GM21360 (cell line): ENCODE measurements at regions not wholly inside any gene's neighbourhood (a gene's known extent, or its start where the extent isn't known, plus 50 kb on each side); places are given as distances from the start of the nearest gene placed in this dataset.
A peak's percentile ranks its signal among the peaks of the same experiment; 100 is the strongest.

Experiments used
- ATAC-seq: cut with Tn5 transposase; IDR thresholded peaks from one replicate; pipeline ENCODE4 v1.9.1; 2021; ENCODE audit warnings: mild to moderate bottlenecking, moderate library complexity; ENCODE audit not compliant: unreplicated experiment

DNA sequence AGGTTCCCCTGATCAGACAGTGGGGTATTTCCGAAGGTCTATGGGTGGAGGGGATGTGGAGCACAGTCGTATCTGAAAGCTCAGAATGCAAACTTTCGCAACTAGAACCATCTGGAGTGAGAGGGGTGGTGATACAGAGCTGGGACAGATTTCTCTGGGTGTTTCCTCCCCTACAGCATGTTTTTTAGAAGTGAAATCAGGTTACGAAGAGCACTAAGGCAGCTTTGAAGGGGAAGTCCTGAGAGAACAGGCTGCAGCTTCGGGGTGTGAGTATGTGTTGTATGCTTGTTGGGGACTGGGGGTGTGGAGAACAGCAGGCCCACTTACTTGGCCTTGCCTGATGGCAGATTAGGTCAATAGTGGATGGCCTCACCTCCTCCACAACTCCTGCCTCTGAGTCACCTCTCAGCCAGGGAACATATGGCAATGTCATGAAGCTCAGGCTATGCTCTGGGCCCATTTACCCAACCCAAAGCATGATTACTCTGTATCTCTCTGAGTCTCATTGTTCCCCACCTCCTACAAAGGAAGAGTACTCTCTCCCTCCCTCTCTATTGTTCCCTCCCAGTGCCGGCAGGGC, 107.2 kb upstream of the RASGRP1 start:
- ATAC-seq = peak; percentile 60

DNA sequence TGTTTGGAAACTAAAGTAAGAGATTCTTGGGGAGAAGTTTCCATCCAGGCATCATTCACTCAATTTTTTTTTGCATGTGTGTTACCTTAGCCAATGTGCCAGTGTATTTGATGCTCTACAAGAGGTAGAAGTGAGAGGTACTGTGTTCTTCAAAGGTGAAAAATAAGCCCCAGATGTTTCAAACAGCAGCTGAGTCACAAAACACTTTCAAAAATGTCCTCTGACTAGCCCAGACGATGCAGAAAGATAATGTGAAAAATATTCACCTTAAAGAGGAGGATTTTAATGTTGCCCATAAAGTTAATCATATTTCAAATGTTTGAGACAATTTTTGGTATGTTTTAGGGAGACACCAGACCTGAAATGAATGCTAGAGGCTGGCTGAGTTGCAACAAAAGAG, 107.7 kb upstream of the RASGRP1 start:
- no peak for ATAC-seq

DNA sequence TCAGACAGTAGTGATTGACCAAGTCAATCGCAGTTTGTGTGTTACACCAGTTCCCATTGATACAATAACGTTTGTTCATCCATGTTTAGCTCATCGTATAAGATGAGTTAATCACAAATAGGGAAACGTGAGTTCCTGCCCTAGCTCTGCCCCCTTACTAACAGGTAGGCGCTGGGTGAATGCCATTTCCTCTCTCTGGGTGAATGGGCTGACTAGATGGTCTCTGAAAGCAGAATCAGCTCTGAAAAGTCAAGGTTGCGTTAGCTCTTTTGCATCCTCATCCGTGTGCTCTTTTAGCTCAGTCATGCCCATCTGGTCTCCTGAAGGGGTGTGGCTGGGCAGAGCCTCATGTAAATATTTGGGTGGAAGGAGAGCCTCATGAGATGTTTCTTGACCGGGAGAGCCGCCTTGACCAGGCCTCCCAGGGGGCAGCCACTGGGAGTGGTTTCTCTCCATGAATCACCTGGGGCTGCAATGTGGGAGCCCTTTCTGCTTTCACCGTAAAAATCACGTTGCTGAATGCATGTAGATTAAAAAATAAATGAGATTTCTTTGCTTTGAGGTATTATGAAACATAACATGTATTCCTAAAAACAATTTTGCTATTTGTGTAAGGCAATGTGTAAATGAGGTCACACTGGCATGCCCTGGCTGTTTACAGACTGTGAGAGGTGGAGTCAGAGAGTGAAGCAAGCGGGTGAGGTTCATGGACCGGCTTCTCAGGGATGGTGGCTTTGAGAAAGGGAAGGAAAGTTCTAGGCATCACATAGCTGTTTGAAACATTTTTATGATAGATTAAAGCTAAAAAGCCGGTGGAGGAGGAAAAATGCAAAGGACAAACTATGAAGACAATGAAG, 108.4 kb upstream of the RASGRP1 start:
- ATAC-seq = no peak

DNA sequence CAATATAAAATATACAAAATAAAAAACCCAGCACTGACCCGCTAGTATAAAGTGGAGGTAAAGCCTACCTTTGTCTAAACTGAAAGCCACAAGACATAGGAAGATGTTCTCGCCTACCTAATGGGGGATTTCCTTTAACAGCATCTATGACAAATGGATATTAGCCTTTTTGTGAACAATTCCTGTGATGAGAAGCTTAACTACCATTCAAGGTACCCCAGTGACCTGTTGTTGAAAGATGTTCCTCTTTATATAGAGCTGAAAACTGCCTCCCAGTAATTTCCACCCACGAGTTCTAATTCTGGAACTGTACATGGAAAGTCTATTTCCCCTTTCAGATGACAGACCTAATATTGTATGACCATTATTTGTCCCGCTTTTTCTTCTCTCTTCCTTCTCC, 109.8 kb upstream of the RASGRP1 start:
- no peak for ATAC-seq

DNA sequence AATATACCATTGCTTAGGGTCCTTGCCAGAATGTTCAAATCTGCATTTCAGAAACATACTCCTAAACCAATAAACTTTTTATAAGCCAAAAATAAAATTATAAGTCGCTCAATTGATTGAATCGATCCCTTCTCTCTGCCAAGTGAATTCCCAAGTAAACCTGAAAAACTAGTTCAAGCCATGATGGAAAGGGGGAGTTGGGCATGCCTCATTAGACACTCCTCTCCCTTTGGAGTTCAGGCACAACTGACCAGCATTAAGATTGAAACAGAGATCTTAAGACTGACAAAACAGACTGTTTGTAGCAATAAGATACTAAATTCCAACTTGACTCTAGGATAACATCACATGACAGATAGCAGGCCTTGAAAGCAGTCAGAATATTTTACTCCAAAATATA, 113.7 kb upstream of the RASGRP1 start:
- no peak for ATAC-seq

DNA sequence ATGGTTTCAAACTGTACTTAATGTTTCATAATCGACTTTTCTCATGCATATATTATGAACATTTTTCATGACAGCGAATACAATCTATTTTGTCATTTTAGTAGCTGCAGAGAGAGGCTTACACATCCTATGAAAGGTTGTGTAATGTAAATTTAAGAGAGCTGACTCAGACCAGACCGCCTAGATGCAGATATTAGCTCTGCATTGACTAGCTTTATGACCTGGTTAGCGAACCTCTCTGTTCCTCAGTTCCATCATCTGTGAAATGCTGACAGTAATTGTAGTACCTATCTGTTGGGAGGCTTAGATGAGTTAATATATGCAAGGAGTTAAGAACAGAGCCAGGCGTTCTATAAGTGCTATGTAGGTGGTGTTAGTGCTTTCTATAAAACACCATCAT, 116.2 kb upstream of the RASGRP1 start:
- ATAC-seq = no peak

DNA sequence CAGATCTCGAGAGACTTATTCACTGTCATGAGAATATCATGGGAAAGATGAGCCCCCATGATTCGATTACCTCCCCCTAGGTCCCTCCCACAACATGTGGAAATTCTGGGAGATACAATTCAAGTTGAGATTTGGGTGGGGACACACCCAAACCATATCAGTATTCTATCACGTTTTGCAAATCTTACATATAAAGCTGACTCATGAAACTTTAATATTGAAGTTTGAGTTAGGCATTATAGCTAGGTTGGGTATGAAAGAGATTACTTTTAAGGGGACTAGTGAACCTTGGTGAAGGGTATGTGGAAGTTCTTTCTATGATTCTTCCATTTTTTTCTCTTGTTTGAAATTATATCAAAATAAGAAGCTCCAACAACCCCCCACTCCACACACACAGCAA, 117.7 kb upstream of the RASGRP1 start:
- no peak for ATAC-seq

DNA sequence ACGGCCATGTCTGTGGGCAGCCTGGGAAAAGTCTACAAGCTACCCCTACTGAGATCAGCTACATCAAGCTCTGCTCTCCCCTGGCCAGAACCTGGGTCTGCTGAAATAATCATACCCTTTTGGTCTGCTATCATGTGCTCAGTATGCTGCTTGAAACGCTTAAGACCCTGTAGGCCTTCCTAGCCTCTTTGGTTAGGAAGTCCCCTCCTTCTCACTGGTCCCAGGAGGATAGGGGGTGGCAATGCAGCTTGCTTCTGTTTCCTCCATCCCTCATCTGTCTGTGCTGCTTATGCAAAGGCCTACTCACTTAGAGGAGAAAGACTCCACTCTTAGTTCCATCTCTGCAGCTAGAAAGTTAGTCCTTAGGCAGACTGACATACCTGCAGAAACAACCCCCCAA, 118.2 kb upstream of the RASGRP1 start:
- no peak for ATAC-seq

DNA sequence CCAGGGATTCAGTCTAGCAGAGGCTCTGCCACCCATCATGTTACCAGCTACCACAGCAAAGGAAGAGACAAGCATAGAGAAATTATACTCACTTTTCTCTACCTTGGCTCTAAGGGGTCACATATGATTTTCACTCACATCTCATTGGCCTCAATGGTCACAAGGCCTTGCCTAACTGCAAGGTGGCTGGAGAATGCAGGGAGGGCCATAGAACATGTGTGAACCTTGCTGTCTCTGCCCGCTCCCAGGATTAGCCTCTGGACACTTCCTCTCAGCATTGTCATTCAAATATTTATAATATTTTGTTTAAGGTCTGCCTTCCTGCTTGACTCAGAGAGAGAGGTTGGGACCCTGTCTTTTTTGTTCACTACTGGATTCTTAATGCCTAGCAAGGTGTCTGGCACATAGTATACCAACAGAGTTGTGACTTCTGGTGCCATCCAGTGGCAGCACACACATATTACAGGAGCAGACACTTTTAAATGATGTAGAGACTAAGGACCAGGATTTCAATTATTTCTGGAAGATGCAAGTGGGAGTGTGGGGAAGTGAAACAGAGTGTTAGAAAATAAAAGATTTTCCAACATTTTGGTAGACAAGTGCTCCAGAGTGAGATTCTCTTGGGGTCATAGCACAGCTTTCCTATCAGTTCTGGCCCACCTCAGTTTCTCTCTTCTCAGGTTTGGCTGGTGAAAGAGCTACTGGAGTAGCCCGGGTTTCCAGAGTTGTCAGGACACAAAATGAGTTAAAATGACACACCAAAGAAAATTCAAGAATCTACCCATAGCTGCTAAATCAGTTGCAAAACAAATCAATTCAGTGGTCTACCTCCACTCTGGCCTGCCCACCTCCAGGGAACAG, 119.0 kb upstream of the RASGRP1 start:
- ATAC-seq = peak; percentile 68

DNA sequence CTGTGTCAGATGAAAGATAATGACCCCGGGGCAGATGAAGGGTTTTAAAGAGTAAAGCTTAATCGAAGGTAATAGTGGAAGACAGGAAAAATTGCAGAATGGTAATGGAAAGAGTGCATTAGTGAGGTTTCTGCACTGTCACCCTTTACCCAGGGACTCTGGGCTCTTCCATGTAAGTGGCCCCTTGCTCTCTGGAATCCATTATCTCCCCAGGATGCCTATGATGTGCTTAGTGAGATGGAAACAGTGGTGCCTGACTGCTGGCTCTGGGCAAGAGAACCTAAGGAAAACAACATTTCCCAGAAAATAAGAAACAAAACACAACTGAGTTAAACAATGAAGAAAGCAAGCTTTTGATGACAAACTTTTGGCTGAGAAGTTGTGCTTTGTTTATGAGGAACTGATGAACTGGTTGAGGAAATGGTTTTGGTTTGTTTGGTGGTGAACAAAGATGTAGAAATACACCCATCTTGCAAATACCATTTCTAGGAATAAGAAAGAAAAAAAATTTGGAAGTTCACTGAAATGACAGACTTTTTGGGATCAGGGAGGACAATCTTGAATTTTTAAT, 119.9 kb upstream of the RASGRP1 start:
- no peak for ATAC-seq

DNA sequence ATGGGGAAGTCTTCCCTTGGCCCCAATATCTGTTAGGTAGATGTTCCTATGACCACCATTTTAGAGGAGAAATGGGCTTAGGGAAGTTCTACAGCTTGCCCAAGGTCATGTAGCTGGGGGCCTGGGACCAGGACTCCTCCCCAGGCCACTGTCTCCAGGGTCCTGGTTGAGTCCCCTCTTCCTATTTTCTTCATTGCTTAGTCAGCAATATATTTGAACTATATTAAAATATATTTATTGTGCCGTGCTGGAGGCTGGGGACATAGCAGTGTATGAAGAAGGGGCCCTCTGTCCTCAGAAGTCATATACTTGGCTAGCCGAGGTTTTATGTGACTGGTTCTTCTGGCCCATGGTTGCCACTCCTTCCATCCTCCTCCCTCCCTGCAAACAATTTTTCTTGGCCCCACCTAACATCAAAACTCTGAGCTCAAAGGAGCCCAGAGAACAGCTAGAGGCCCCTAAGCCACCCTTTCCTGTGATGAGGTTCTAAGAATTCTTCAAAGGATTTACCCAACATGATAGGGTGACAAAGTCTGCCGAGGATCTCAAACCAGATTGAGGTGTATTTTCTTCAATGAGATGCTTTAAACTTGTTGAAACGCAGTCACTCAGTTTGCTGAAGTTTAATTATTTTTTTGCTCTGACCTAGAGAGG, 121.2 kb upstream of the RASGRP1 start:
- no peak for ATAC-seq

DNA sequence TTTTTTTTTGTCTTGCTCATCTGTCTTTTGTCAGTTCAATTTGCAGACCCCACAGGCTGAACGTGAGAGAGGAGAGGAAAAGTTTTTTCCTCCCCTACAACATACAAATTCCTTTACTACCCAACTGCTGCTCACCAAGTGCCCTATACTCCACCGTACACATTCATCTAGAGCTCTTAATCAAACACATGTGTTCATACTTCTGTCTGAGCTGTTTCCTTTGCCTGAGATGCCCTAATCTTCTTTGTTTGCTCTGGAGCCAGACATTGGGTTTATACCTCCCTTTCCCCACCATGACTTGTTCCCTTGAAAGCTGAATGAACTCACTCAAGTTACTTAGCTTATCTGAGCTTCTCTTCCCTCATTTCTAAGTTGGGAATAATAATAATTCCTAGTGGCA, 122.7 kb upstream of the RASGRP1 start:
- ATAC-seq = no peak

DNA sequence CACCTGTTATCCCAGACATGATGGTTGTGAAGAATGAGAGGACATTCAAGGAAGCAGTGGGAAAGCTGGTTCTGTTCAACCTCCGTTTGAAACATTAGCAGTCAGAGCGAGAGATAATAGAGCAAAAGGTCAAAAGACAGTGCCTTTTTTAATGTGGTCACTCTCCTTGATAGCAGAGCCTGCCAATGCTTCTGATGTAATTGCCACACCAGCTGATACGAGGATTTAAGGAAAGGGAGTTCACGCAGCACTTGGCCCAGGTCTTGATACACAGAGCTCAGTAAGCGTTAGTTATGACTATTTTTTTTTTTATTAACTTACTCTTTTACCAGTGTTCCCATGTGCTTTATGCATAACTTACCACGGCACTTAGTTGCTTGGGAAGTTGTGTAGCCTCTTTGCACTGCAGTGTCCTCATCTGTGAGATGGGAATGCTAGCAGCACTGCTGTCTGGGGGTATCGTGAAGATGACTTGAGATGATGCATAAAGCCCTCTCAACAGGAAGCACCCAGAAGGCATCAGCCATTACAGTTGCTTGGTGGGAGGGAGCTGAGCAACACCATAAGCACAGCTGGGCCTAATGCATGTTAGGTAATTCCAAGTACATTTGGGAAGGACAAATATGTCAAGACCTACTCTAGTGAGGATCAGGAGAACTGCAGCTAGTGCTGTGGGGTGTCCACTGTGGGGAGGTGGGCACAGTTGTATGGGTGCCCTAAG, 123.3 kb upstream of the RASGRP1 start:
- no peak for ATAC-seq

DNA sequence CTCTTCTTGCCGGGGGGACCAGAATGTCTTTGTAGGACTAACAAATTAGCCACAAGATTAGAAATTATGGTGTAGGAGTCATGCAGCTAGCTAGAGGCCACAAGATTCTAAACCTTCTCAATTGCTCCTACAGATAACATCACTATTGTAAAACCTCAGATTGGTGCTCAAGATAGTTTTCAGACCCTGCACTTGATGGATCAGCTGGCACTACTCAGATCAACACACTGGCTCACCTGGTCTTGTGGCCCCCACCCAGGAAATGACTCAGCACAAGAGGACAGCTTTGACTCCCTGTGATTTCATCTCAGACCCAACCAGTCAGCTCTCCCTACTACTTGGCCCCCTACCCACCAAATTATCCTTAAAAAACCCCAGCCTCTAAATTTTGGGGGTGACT, 124.1 kb upstream of the RASGRP1 start:
- ATAC-seq = no peak

DNA sequence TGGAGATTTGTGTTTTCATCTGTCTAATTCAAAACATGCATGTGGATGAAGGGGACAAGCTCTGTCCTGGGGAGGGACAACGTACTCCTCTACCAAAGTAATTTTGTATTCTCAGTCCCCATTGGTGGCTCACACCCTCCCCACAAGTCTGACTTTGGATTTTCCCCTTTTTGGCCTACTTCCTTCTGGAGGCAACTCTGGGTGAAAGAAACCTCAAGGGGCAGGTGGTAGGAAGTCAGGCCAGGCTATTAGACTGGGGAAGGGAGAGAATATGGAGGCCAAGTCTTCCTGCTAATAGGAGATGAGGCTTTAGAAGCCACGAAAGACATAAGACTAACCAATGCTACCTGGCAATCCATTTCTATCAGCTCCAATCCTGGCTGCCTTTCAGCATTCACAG, 124.9 kb upstream of the RASGRP1 start:
- ATAC-seq = no peak

DNA sequence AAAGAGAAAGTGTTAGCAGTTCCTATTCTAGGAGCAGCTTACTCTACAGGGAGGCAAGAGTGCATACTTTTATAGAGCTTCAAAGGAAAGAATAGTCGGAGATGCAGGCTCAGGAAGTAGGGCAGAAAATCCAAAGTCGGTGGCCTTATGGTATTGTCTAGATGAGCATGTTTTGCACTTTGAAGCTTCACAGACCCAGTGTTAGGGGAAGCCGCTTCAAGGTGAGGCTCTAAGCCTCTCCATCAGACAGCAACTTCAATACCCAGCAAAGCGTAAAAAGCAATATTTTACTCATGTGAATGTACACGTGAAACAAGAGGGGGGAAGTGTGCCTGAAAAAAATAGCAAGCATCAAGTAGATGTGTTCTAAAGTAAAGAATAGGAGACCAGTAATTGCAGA, 125.6 kb upstream of the RASGRP1 start:
- peak; percentile 29 for ATAC-seq

DNA sequence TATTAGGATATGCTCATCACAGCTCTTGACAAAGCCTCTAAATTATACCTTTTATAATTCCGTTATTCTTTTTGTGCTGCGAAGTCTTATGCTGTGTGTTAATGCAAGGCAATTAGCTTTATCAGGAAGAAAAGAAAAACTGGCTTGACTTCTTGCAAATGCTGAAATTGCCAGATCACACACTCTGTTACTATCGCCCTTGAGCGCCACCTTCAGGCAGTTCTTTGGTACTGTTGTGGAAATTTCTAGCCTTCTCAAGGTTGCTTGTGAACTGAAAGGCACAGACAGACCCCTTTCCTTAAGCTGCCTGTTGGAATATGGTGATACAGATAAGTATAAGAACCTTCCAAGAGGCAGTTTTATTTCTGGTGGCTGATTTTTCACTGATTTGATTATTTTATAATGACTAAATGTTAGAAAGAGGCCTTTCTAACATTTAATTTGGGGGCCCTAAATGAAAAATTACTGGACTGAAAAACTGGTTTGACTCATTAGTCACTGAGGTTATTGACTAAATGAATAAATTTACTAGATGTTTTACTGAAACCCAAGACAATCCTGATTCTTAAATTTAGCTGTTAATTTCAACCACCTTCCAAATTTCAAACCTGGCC, 126.2 kb upstream of the RASGRP1 start:
- peak; percentile 50 for ATAC-seq

DNA sequence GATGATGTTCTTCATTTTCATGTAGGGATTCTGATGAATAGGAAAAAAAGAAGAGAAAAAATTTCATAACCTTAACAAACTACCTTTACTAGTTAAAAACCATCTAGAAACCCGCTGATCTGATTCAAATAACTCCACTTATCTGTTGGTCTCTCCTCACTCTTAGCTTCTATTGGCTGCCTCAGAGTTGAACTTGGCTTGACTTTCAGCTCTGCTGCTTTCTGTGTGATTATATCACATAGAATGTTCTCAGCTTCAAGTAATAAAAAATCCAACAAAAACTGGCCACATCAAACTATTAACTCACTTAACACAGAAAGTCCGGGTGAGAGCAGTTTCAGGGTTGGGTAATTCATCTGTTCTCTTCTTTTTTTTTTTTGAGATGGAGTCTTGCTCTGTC, 126.8 kb upstream of the RASGRP1 start:
- no peak for ATAC-seq

DNA sequence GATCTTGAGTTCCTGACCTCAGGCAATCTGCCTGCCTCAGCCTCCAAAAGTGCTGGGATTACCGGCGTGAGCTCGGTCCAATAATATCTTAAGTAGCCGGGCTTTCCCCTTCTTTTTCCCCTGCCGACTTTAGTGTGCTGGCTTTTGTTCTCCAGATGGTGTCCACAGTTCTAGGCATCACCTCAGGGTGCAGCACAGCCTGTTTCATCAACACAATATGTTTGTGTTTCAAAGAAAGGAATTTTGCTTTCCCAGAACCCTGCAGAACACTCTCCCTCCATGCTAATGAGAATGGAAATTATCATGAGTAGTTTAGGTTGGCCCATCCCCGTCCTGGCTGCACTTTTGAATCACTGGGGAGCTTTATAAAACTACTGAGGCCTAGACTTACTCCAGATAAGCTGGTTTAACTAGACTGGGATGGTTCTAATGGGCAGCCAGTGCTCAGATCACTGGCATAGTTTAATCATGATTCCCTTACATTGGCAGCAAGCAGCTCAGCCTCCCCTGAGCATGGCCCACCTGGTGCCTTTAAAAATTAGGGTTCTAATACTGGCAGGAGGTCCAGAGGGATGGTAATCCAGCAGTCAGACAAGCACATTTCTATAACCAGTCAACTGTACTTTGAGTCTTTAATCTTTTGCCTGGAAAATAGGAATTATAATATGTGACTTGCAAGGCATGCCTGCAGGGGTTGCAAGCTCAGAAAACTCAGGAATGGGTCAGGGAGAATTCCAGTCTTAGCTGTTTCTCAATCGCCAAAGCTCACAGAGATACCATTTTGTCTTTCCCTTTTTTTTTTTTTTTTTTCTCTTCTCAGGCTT, 127.6 kb upstream of the RASGRP1 start:
- no peak for ATAC-seq
